Adipocyte (in vitro differentiated cells): ENCODE measurements at regions not wholly inside any gene's neighbourhood (a gene's known extent, or its start where the extent isn't known, plus 50 kb on each side); places are given as distances from the start of the nearest gene placed in this dataset.

Source experiments
- DNase-seq: peaks from one replicate; pipeline ENCODE4 v3.0.0-alpha.2; 2015; ENCODE audit warnings: low read depth
- H3K27me3 ChIP-seq: replicated peaks from 2 replicates; pipeline ENCODE4 v1.7.0; 2013; ENCODE audit warnings: mild to moderate bottlenecking, low read length, moderate library complexity; ENCODE audit not compliant: control insufficient read depth, insufficient read depth
- H3K36me3 ChIP-seq: 2 replicates; pipeline ENCODE4 v1.7.0; 2013; ENCODE audit warnings: low read length, mild to moderate bottlenecking, moderate library complexity; ENCODE audit not compliant: control insufficient read depth, insufficient read depth, severe bottlenecking
- H3K4me1 ChIP-seq: 2 replicates; pipeline ENCODE4 v1.7.0; 2013; ENCODE audit warnings: mild to moderate bottlenecking, low read length, moderate library complexity; ENCODE audit not compliant: control insufficient read depth, insufficient read depth
- H3K4me3 ChIP-seq: 2 replicates; pipeline ENCODE4 v1.7.0; 2013; ENCODE audit warnings: mild to moderate bottlenecking, low read length, moderate library complexity
- H3K9ac ChIP-seq: 2 replicates; pipeline ENCODE4 v1.7.0; 2013; ENCODE audit warnings: mild to moderate bottlenecking, low read length, moderate library complexity
- H3K9me3 ChIP-seq: 2 replicates; pipeline ENCODE4 v1.7.0; 2013; ENCODE audit warnings: mild to moderate bottlenecking, low read length, moderate library complexity; ENCODE audit not compliant: control insufficient read depth

GRCh38 chr20:24149881-24150307, 161.3 kb upstream of the GGTLC1 start:
- H3K4me3 ChIP-seq = no peak overlapping the region
- no peaks in the 10 kb centered on the region for H3K4me1 ChIP-seq
- H3K9ac ChIP-seq = no peak overlapping the region
- H3K9me3 ChIP-seq = no peaks in the 10 kb centered on the region
- no peaks in the 10 kb centered on the region for H3K36me3 ChIP-seq
- DNase-seq = no peak
- H3K27me3 ChIP-seq = peaks cover 39% of the 10 kb centered on the region

GRCh38 chr20:24149175-24149574, 160.6 kb upstream of the GGTLC1 start:
- H3K9me3 ChIP-seq = no peaks in the 10 kb centered on the region
- H3K4me1 ChIP-seq = no peaks in the 10 kb centered on the region
- H3K9ac ChIP-seq = no peak overlapping the region
- peaks cover 32% of the 10 kb centered on the region for H3K27me3 ChIP-seq
- no peaks in the 10 kb centered on the region for H3K36me3 ChIP-seq
- H3K4me3 ChIP-seq = no peak overlapping the region
- no peak for DNase-seq

- H3K4me1 ChIP-seq = no peaks in the 10 kb centered on the region
Observed at GRCh38 chr20:24148372-24148771, 159.8 kb upstream of the GGTLC1 start.

GRCh38 chr20:24147961-24148360, 159.4 kb upstream of the GGTLC1 start:
- Histone ChIP-seq H3K36me3 (no peaks in the 10 kb centered on the region), H3K27me3 (peaks cover 27% of the 10 kb centered on the region), H3K4me3 (no peak overlapping the region), H3K4me1 (no peaks in the 10 kb centered on the region), H3K9ac (no peak overlapping the region), H3K9me3 (no peaks in the 10 kb centered on the region)
- DNase-seq = no peak

More at GRCh38 chr20:24148372-24148771, 159.8 kb upstream of the GGTLC1 start:
- no peaks in the 10 kb centered on the region for H3K9me3 ChIP-seq
- DNase-seq = no peak
- no peak overlapping the region for H3K4me3 ChIP-seq
- H3K9ac ChIP-seq = no peak overlapping the region
- peaks cover 27% of the 10 kb centered on the region for H3K27me3 ChIP-seq
- H3K36me3 ChIP-seq = no peaks in the 10 kb centered on the region

- H3K4me3 ChIP-seq = no peak overlapping the region
- DNase-seq = no peak
- H3K27me3 ChIP-seq = peaks cover 28% of the 10 kb centered on the region
- no peaks in the 10 kb centered on the region for H3K9me3 ChIP-seq
- no peaks in the 10 kb centered on the region for H3K4me1 ChIP-seq
- no peak overlapping the region for H3K9ac ChIP-seq
- H3K36me3 ChIP-seq = no peaks in the 10 kb centered on the region
Observed at GRCh38 chr20:24147479-24147878, 158.9 kb upstream of the GGTLC1 start.

GRCh38 chr20:24146231-24146634, 157.7 kb upstream of the GGTLC1 start:
- H3K36me3 ChIP-seq = no peaks in the 10 kb centered on the region
- DNase-seq = no peak
- peaks cover 26% of the 10 kb centered on the region for H3K27me3 ChIP-seq
- no peak overlapping the region for H3K9ac ChIP-seq
- H3K4me1 ChIP-seq = no peaks in the 10 kb centered on the region
- peaks cover 6% of the 10 kb centered on the region for H3K9me3 ChIP-seq
- no peak overlapping the region for H3K4me3 ChIP-seq

GRCh38 chr20:24144371-24144770, 155.8 kb upstream of the GGTLC1 start:
- H3K36me3 ChIP-seq = no peaks in the 10 kb centered on the region
- DNase-seq = no peak
- H3K4me1 ChIP-seq = no peaks in the 10 kb centered on the region
- H3K9ac ChIP-seq = no peak overlapping the region
- peaks cover 30% of the 10 kb centered on the region for H3K27me3 ChIP-seq
- H3K9me3 ChIP-seq = peaks cover 7% of the 10 kb centered on the region
- no peak overlapping the region for H3K4me3 ChIP-seq

GRCh38 chr20:24141111-24141510, 152.5 kb upstream of the GGTLC1 start:
- peaks cover 34% of the 10 kb centered on the region for H3K27me3 ChIP-seq
- H3K9ac ChIP-seq = no peak overlapping the region
- no peaks in the 10 kb centered on the region for H3K36me3 ChIP-seq
- no peak overlapping the region for H3K4me3 ChIP-seq
- no peaks in the 10 kb centered on the region for H3K4me1 ChIP-seq
- peaks cover 7% of the 10 kb centered on the region for H3K9me3 ChIP-seq
- no peak for DNase-seq

GRCh38 chr20:24139846-24140245, 151.3 kb upstream of the GGTLC1 start:
- Histone ChIP-seq H3K9ac (no peak overlapping the region), H3K4me3 (no peak overlapping the region), H3K9me3 (peaks cover 7% of the 10 kb centered on the region), H3K27me3 (peaks cover 38% of the 10 kb centered on the region), H3K4me1 (no peaks in the 10 kb centered on the region), H3K36me3 (no peaks in the 10 kb centered on the region)
- no peak for DNase-seq

- H3K27me3 ChIP-seq = peaks cover 38% of the 10 kb centered on the region
- H3K4me3 ChIP-seq = no peak overlapping the region
- peaks cover 7% of the 10 kb centered on the region for H3K9me3 ChIP-seq
- DNase-seq = no peak
- no peaks in the 10 kb centered on the region for H3K36me3 ChIP-seq
- peaks cover 5% of the 10 kb centered on the region for H3K4me1 ChIP-seq
- H3K9ac ChIP-seq = no peak overlapping the region
Observed at GRCh38 chr20:24138951-24139350, 150.4 kb upstream of the GGTLC1 start.

GRCh38 chr20:24138196-24138857, 149.7 kb upstream of the GGTLC1 start:
- H3K27me3 ChIP-seq = peaks cover 34% of the 10 kb centered on the region
- peaks cover 5% of the 10 kb centered on the region for H3K4me1 ChIP-seq
- no peak overlapping the region for H3K4me3 ChIP-seq
- H3K9ac ChIP-seq = no peak overlapping the region
- H3K9me3 ChIP-seq = peaks cover 7% of the 10 kb centered on the region
- H3K36me3 ChIP-seq = no peaks in the 10 kb centered on the region
- no peak for DNase-seq
